Hematopoietic multipotent progenitor cell treated with erythropoietin and hydrocortisone succinate and interleukin-3 and kit ligand, for 15 days (in vitro differentiated cells): ENCODE measurements at regions not wholly inside any gene's neighbourhood (a gene's known extent, or its start where the extent isn't known, plus 50 kb on each side); places are given as distances from the start of the nearest gene placed in this dataset.
"Not testable (repeated sequence)": the region's sequence is repeated elsewhere in the genome, so short reads cannot be mapped to it uniquely, and the experiment has no call there.

Experiments
- DNase-seq: peaks from one replicate; pipeline ENCODE4 v3.0.0-alpha.2; 2015; ENCODE audit warnings: low spot score

DNA sequence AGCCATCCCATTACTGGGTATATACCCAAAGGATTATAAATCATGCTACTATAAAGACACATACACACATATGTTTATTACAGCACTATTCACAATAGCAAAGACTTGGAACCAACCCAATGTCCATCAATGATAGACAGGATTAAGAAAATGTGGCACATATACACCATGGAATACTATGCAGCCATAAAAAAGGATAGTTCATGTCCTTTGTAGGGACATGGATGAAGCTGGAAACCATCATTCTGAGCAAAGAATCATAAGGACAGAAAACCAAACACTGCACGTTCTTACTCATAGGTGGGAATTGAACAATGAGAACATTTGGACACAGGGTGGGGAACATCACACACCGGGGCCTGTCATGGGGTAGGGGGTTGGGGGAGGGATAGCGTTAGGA lies 60.3 kb upstream of the NMU start:
- not testable (repeated sequence) for DNase-seq

DNA sequence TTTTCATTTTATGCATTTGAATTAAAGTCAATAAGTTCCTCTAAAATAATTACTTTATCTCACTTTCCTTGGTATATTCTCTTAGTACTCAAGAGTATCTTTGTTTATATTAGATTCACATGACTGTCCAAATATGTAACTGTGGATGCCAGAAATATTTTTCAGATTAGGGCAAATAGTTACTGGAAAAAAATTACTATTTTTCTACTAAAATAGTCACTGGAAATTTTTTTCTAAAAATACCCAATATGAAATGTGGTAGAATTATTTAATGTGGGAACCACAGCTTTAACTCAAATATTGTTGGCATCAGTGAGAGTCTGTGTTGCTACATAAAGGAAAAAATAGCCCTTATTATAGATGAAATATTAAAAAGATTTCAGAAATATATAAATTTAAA lies 70.4 kb upstream of the NMU start:
- no peak for DNase-seq

DNA sequence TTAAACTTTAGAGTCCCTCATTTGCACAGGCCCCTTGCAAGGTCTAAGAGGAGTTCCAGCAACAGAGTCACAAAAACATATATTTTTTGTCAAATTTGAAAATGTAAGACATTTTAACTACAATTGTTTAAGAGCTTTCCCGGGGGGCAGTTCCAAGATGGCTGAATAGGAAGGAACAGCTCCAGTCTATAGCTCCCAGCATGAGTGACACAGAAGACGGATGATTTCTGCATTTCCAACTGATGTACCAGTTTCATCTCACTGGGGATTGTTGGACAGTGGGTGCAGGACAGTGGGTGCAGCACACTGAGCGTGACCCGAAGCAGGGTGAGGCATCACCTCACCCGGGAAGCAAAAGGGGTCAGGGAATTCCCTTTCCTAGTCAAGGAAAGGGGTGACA lies 71.4 kb upstream of the NMU start:
- DNase-seq: no peak

DNA sequence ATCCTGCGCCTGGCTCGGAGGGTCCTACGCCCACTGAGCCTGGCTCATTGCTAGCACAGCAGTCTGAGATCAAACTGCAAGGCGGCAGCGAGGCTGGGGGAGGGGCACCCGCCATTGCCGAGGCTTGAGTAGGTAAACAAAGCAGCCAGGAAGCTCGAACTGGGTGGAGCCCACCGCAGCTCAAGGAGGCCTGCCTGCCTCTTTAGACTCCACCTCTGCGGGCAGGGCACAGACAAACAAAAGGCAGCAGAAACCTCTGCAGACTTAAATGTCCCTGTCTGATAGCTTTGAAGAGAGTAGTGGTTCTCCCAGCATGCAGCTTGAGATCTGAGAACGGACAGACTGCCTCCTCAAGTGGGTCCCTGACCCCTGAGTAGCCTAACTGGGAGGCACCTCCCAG lies 71.9 kb upstream of the NMU start:
- DNase-seq: not testable (repeated sequence)

DNA sequence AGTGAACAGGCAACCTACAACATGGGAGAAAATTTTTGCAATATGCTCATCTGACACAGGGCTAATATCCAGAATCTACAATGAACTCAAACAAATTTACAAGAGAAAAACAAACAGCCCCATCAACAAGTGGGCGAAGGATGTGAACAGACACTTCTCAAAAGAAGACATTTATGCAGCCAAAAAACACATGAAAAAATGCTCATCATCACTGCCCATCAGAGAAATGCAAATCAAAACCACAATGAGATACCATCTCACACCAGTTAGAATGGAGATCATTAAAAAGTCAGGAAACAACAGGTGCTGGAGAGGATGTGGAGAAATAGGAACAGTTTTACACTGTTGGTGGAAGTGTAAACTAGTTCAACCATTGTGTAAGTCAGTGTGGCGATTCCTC lies 76.7 kb upstream of the NMU start:
- DNase-seq: not testable (repeated sequence)

DNA sequence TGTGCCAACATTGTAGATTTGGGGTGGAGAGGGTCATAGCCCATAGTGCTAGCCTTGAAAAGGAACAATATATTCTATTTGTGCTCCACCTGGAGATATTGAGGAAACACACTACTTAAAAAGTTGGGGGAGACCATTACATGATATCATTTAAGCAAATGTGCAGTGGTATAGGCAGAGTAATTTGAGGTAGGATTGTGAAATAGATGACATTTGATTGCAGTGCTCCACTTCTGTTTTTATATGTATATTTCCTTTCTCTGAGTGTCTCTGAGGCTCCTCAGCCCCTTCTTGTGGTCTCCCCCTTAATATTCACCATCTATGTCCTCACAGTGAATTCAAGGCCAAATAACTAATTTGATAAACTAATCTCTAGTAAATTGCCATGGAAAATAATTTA lies 85.6 kb upstream of the NMU start:
- no peak for DNase-seq

DNA sequence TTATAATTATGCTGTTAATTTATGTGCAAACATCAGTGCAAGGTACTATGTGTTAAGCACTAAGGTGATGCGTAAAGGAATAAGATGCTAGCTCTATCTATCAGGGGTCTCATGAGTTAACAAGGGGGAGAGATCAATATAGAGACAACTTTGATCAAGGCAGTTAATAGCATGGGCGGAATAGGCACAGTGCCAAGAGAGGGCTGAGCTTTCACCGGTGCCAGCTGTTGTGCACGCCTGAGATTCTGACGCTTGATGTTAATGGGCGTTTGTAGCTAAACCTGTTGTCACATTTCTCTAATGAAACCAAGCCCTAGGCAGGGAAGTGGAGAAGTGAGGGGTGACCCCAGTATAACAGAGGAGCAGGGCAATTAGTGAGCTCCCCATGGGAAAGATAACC lies 86.0 kb upstream of the NMU start:
- no peak for DNase-seq

DNA sequence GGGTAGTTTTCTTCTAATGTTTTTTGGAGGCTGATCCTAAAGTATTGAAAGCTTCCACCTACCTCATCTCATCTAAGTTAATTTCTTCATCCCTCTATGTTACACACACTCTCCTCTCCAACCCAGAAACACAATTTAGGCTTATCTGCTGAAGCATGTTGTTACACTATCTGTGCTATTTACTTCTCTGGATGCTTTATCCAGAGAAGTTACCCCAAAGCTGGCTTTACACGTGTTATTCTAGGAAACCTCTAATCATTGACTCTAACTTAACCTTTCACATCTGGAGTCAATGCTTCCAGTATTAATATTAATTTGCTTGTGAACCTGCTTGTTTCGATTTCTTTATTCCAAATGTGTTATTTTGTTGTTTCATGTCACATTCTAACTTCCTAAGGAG lies 87.3 kb upstream of the NMU start:
- DNase-seq: no peak

DNA sequence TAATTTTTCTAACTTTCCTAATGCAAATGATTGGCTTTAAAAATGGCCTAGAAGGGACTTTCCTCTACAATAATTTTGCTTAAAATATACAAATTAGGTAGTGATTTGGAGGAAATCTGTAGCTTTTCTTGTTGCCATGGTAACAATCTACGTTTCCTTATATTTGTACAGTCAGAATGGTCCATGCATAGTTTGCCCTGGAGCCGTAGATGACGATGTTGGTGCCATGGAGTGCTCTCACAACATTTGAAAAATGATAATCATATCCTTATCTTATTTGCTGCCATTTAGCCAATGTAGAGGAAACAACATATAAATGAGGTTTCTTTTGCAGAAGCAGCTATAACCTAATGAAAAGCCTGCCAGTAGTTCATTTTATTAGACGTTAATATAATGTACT lies 89.0 kb upstream of the NMU start:
- no peak for DNase-seq

DNA sequence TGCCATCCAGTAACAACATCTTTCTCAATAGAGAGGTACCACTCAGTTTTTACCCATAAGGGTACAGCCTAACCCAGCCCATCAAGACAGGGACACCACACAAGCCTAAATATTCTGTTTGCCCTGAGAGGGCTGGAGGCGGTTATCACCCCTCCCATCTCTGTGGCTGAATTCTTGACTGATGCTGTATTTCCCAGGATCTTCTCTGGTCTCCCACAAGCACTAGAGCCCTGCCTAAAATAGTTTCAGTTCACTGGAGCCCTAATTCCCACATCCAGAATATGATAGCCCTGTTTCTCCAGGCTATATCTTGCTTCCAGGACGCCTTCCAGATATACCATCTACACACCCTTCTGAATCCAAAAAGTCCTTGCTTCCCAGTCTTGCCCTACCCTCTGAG lies 91.6 kb upstream of the NMU start:
- DNase-seq: no peak

DNA sequence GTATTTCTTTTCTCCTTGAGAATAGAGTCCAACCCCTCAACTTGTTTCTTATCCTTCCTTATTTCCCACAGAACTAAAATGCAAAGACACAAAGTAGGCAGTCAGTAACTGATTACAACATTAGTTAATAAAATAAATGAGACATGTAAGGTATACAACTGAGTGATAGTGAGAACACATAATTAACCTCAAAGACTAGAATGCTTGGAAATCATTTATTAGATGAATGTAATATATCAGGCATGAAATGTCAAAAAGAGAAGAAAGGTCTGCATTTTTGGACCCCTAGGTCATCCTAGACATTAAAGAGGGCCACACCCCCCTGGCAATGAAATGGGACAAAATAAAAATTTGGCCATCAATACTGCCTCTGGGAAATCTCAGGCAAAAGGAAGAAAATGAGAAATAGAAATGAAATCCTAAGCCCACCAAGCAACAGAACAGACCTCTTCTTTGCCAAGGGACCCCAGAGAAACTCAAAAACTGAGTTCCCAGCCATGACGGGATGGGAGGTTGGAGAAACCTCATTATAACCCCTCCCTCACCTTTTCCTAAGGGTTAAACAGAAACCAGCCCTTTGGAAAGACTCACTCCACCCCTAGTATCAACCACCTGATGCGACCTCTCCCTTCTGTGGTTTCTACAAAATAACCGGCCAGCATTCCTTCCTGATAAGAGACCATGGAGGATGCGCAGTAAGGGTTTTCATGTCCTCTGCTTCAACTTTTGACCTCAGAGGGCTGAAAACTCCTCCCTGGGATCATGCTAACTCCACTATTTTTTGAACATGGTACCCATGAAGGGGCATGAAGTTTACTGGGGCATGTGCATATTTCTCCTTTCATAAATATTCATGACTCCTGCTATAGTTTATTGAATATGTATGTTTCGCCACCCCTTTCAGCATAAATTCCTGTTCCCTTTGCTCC lies 90.0 kb upstream of the EXOC1L start:
- peak; percentile 22 for DNase-seq

DNA sequence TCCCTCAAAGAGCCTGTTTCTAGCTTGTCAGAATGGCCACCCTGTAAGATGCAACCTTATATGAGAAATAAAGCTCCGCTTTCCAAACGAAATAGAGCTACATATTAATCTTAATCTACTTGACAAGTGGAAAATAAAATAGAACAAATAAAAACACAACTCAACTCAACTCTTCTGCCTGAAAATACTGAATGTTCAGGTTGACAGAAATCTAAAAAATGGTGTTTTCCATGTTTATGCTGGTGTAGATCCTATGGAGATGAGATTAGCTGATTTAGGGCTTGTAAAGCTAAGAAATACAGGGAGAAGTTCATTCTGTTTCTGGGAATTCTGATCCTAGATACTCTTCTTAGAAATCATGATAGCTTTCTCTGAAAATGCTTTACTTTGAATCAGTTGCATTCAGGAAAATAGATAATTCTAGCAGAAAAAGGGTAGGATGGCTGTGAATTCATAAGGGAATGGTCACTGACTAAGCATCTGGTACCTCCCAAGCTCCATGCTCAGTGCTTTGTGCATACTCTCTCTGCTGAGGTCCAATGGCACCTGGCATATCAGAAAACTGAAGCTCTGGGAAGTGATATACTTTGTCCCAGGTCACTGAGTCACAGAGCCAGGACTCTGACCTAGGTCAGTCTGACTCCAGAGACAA lies 89.2 kb upstream of the EXOC1L start:
- peak; percentile 8 for DNase-seq

DNA sequence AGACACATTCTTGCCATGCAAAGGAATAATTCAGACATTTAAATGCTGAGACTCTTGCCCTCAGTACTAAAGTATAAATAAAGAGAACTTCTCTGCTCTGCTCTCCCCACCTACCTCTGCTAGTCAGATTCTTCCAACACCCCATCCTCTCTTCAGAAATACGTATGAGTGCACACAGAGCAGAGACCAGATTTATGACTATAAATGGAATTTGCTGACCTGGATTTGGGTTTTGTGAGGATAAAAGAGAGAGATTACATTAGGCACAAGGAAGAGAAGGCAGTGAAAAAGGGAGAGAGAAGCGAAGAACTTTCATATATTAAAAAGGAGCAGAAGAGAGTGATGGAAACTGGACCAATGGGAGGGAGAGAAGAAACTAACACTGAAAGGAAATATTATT lies 87.6 kb upstream of the EXOC1L start:
- DNase-seq: no peak

DNA sequence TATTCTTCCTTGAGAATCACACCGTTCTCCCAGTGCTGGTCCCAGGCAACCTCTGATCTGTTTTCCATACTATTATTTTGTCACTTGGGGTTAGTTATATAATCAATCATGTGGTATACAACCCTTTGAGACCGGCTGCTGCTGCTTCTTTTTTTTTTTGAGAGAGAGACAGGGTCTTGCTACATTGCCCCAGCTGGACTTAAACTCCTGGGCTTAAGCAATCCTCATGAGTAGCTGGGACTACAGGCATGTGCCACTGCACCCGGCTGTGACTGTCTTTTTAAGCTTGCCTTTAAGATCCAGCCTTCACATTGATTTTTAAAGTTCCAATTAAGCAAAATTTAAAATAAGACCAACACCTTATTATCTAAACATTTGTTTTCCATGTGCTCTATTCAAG lies 86.7 kb upstream of the EXOC1L start:
- no peak for DNase-seq

DNA sequence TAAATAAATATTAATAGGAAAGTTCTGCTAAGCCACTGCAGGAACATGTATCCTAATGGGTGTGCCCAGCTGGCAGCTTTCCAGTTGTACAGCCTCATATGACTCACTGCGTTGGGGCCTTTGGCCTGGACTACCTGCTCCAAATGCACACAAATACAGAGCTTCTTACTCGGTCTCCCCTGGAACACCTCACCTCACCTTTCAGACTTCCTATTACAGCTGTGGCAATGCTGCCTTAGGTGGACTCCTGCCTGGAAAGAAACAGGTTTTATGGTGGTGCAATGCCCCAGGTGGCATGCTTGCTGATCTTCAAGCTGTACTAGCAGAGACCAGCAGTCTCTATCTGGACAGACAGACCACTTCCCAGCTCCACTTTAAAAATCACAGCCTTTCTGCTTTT lies 85.7 kb upstream of the EXOC1L start:
- peak; percentile 82 for DNase-seq

DNA sequence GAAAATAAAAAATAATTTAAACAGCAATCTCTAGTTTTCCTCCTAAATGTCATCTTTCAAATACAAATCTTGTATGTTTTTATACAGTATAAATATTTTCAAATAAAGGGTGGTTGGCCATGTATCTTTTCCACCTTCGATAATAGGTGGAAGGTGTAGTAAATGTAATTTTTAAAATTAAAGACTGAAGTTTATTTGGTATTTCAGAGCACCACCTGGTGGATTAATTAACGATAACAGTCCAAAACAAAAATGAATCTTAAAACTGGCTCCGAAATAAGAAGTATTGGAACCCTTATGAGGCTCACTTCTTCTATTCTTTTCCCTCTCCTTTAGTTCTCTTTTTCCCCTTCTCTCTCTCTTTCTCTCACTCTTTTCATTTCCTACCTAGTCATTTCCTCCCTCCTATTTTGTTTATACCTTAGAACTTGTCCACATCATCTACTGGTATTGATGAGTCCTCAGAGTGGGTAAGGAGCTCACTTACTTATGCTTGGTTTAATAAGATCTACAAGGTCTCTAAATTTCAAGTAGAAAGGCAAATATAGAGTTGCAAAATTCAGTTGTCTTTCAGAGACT lies 82.9 kb upstream of the EXOC1L start:
- peak; percentile 23 for DNase-seq

DNA sequence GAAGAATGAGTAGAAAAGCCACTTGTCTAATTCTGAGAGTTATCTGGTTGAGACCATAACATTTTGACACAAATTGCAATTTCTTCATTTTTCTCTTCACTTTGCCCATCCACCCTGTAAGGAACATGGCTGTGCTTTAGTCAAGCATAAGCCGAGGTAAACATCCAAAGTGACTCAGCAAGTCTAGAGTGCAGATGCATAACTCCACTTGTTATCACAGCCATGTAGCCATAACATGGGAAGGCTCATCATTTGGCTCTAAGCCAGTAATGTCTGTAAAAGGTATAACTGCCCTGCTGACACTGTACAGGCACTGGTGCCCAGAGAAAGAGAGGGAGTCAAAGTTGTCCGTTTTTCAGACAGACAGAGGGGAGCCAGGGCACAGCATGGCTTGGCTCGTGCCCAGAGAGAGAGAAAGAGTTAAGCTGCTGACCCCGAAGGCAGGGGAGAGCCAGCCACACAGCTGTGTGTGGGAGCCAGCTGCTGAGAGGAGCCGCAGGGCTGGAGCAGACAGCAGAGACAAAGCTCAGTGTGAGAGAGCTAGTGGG lies 76.9 kb upstream of the EXOC1L start:
- DNase-seq: peak; percentile 56

DNA sequence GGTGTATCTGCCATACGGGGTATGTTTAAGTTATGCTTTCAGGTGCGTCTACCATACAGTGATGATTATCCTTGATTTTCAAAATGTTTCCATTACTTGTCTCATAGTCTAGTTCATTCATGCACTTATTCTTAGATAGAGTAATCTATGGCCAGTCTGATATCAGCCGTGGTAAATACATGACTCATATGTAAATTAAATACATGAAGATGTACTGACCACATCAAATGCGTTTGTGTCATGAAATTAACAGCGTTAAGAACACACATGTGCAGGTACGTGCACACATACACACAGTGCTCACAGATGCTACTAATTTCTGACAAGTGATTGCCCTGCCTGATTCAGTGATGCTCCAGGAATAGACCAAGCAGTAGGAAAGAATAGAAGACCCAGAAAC lies 75.2 kb upstream of the EXOC1L start:
- no peak for DNase-seq

DNA sequence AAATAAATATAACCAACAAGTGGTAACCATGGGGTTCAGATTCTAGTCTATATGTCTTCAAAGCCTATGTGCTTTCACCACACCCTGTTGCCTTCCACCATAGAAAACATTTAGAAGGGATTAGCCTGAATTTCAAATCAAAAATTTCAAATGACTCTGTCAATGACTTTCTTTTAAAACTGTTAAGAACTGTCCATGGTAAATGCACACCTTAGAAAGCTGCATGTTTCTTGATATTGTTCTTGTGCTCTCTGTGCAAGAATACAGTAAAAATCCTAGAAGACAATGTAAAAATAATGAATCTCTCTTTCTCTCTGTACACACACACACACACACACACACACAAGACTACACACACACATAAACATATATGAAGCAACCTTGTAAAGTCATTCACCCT lies 74.6 kb upstream of the EXOC1L start:
- no peak for DNase-seq

DNA sequence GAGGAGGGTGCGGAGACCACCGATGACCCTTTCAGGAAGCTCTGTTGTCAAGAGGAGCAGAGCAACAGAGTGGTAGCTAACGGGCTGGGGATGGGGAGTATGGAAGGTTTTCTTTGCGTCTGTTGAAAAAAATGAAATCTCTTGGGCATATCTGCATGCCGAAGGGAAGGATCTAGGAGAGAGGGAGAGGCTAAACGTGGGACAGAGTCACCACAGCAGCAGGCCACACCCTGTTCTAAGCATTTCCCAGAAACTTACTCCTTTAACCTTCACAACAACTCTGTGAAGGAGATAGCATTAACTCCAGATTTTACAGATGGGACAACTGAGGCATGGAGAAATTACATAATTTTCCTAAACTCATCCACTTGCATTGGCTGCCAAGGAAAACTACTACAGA lies 71.8 kb upstream of the EXOC1L start:
- no peak for DNase-seq

DNA sequence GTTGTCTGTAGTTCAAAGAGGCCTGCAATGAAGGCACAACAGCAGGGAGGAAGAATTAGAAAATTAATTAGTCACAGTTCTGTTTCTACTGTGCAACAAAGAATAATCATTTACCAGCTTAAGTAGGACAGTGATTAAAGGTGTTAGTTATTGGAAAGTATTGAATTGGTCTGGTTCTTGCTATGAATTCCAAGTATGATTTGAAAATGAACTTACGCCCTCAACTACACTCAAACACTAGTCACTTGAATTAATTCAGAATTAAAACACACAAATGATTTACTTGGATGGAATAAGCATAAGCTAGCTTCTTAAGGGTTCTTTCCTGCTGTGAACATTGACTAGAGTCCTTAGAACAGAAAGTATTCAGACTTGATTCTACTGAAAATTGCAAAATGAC lies 69.9 kb upstream of the EXOC1L start:
- no peak for DNase-seq

DNA sequence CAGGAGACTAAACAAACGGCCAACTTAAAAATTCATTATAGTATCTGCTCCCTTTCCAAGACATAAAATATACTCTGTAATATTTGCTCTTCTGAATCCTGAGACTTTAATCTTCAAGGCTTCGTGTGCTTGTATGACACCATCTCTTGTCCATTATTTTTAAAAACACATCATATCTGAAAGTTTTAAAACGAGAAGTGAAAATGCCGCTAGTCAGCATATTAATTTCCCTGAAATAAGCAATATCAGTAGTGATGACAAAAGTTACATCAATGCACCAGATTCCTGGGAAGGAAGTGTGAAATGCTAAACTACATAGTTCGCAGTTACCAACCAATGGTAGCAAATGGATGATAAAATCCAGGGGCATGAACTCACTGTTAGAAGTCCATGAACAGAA lies 66.8 kb upstream of the EXOC1L start:
- no peak for DNase-seq

DNA sequence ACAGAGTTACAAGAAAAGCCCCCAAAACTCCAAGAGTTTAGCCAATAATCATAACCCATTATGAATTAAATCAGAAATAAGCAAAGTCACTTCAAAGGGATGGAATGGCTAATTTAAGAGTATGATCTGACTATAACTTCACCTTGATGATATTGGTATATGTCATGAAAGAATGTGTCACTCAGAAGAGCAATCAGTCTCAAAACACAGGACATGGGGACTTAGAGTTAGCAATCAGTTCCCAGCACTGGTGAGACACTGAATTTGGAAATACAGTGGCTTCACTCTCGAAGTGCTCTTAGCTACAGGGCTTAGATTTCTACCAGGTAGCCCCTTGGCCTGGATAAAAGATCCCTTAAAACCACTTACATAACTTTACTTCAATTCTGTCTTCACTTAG lies 65.7 kb upstream of the EXOC1L start:
- no peak for DNase-seq
